Adrenal gland (tissue), 5 donors: ENCODE measurements at regions not wholly inside any gene's neighbourhood (a gene's known extent, or its start where the extent isn't known, plus 50 kb on each side); places are given as distances from the start of the nearest gene placed in this dataset.

Experiments used
- POLR2A ChIP-seq, 2 donors: fragments of 450-650 bp; IDR thresholded peaks; one replicate each; pipeline ENCODE4 v1.6.1; 2017; ENCODE audit warnings: antibody characterized with exemption in 2 of 2, mild to moderate bottlenecking in 2 of 2, moderate library complexity in 1 of 2
- TF ChIP-seq, protein P1 (sequence below), 6 experiments: fragments of 450-650 bp in 4 of 6; fragments of 200-600 bp in 2 of 6; sonication (generic) in 1 of 6; IDR thresholded peaks; 1 replicate in 5 of 6; 2 replicates in 1 of 6; pipeline versions ENCODE4 v1.5.1 to v1.8.0; 2016 to 2021; ENCODE audit warnings: antibody characterized with exemption in 6 of 6, mild to moderate bottlenecking in 2 of 6, moderate library complexity in 1 of 6
- donor health status: DM: no; HTN: no; CAD: no.

DNA sequence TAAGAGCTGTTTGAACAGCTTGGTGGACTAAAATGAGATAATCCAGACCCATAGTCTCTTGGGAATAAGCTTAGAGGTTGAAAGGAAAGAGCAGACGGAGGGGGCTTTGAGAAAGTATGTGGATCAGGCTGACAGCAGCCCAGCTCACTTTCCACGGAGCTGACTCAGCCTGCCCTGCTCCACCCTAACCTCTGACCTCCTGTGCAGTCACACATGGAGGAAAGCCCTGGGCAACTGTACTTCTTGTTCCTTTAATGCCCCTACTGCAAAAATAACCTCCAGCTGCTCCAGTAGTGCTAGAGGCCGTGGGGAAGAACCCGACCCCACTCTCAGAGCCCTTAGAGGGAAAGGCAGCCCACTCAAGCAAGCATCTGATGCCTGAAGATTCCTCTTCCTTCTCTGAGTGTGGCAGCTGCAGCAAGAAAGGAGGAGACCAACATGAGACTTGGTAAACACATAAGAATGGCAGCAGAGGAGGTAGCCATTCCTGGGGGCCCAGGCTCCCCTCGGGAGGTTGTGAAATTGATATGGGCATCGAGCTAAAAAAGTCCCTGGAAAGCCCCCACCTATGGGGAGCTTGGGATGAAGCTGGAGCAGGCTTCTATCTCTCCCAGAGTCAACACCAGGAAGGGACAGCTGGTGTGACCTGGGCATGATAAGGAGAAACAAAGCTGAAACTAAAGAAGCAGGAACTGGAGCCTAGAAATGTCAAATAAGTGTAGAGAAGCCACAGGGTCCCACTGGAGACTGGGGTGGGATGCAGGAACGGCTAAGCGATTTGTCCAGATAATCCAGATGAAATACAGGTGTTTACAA is 204.3 kb downstream of the PIK3R1 start:
- TF ChIP-seq, protein P1, sequence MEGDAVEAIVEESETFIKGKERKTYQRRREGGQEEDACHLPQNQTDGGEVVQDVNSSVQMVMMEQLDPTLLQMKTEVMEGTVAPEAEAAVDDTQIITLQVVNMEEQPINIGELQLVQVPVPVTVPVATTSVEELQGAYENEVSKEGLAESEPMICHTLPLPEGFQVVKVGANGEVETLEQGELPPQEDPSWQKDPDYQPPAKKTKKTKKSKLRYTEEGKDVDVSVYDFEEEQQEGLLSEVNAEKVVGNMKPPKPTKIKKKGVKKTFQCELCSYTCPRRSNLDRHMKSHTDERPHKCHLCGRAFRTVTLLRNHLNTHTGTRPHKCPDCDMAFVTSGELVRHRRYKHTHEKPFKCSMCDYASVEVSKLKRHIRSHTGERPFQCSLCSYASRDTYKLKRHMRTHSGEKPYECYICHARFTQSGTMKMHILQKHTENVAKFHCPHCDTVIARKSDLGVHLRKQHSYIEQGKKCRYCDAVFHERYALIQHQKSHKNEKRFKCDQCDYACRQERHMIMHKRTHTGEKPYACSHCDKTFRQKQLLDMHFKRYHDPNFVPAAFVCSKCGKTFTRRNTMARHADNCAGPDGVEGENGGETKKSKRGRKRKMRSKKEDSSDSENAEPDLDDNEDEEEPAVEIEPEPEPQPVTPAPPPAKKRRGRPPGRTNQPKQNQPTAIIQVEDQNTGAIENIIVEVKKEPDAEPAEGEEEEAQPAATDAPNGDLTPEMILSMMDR (IDR thresholded peaks at IDR 0.05), result no peak
- TF ChIP-seq POLR2A (IDR thresholded peaks at IDR 0.05), result no peak
